GM19397 (cell line): ENCODE measurements at regions not wholly inside any gene's neighbourhood (a gene's known extent, or its start where the extent isn't known, plus 50 kb on each side); places are given as distances from the start of the nearest gene placed in this dataset.

Source experiments
- ATAC-seq: cut with Tn5 transposase; IDR thresholded peaks from one replicate; pipeline ENCODE4 v1.9.1; 2021; ENCODE audit warnings: mild to moderate bottlenecking, moderate library complexity; ENCODE audit not compliant: unreplicated experiment

- ATAC-seq = no peak
These were observed 148.9 kb downstream of the CEBPB start for GRCh38 chr20:50339466-50339901.

- ATAC-seq = no peak
These were observed 149.9 kb downstream of the CEBPB start for GRCh38 chr20:50340541-50340940.

DNA sequence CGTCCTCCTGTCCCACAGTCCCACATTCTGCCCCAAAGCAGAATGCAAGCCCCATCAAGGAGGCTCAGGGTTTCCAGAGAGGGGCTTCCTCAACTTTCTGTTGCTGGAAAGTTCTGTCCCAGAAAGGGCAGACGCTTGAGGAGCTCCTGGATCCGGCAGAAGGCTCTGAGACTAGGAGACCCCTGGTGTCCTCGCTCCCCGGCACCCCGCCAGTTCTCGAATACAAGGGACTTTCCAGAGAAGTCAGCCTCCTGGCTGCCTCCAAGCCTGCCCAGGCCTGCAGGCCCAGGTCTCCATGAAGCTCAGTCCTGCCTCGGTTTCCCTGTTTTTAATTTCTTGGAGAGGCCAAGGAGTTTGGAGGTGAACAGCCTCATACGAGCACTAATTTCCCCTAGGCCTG lies 150.4 kb downstream of the CEBPB start:
- ATAC-seq = no peak

- ATAC-seq = no peak
These were observed 151.4 kb downstream of the CEBPB start for GRCh38 chr20:50341880-50342637.

DNA sequence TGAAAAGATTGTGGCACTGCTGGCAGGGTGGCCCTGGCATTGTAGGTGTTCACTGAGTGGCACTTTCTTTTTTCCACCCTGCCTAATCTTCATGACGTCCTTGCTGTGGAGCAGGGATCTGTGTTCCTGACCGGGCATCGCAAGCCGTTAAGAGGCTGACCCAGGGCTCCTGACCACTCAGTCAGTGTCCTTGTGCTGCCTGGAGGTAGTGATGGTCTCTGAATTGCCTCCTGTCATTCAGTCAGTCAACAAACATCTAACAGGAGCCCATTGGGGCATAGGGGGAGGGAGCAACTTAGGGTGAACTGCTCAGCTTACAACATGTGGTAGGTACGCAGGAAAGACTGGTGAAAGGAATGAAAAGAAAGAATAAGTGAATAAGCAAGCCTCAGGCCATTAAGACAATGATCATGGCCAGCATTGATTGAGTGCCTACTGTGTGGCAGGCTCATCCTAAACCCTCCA lies 152.0 kb downstream of the CEBPB start:
- ATAC-seq = no peak

DNA sequence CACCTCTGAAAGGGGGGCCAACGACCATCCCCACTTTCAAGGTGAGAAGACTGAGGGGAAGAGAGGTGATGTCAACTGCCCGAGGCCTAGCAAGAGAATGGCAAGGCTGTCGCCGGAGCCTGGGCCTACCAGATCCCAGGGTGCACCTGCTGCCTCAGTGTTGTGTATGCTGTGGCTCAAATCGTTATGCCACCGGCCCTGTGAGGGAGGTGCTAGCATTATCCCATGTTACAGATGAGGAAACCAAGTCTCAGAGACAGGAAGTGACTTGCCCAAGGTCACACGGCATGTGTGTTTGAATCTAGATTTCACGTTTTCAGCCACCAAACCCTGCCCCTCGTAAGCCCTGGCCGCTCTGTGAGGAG lies 152.5 kb downstream of the CEBPB start:
- ATAC-seq = no peak

GRCh38 chr20:50343490-50344179 lies 153.0 kb downstream of the CEBPB start:
- no peak for ATAC-seq

GRCh38 chr20:50344232-50345071 lies 153.8 kb downstream of the CEBPB start:
- ATAC-seq = no peak

DNA sequence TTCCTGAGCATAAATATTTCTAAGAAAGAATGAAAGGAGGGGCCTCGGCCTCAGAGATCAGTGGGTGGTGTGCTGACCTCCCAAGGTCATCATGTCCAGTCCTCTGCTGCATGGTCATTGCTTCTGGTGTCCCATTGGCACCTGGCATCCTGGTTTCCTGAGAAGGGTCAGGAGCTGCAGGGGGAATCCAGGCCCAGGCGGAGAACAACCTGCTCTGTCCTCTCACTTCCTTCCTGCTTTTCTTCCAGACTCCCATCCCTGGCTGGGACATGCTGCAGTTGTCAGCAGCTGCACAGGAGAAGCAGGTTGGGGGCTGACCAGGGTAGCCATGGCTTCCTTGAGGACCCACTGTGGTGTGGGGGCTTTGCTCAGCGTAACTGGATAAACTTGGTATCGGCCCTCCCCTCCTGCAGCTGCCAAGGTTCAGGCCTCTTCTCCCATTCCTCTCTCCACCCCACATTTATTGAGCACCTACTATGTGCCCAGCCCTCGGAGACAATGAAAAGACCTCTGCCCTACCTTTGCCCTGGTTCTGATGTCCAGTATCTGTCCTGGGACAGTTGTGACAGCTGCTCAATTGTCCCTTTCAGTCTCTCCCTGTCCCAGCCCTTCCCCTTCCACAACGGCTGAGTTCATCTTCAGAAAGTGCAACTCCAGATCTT lies 155.2 kb downstream of the CEBPB start:
- ATAC-seq = no peak

GRCh38 chr20:50346374-50347283 lies 156.0 kb downstream of the CEBPB start:
- no peak for ATAC-seq

DNA sequence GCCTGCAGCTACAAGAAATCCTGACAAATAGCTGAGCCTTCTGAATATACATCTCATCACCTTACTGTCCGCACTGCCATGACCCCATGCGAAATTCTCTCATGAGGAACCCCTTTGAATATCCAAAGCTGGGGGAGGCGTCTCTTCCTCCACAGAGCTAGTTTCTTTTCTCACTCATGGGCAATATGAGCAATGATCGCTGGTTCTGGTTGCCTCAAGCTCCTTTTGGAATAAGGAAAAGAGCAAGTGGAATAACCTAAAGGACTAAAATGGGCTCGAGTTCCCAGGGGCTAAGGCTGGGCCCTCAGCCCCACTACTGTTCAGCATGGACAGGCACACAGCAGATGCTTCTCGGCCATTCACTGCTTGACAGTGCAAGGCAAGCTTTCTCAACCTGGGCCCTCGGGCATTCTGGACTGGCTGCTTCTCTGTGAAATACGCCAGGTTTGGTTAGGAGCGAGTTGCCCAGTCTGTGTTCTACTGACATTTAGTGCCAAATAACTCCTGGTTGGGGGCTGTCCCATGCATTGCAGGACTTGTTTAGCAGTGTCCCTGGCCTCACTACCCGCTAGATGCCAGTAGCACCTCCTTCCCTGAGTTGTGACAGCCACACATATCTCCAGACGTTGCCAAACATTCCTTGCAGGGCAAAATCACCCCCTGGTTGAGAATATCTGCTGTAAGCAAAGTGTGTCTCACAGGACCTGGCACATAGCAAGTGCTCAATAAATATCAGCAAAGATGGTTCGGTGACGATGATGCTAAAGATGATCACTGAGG lies 156.8 kb downstream of the CEBPB start:
- no peak for ATAC-seq

DNA sequence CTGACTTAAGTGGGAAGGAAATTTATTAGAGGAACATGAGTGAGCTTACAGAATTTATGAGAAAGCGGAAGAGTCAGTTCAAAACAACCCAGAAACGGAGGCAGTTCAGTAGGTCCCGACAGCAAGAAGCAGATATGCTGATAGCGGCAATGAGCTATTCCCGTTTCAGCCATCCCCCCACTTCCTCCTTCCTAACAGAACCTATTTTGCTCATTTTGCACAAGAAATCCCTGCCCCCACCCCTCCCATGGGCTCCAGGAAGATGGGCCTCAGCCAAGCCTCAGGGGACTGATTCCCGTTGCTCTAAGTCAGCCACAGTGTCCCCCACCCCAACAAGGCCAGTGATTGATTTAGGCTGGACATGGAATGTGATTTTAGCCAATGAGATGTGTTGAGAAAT lies 157.5 kb downstream of the CEBPB start:
- ATAC-seq = no peak

DNA sequence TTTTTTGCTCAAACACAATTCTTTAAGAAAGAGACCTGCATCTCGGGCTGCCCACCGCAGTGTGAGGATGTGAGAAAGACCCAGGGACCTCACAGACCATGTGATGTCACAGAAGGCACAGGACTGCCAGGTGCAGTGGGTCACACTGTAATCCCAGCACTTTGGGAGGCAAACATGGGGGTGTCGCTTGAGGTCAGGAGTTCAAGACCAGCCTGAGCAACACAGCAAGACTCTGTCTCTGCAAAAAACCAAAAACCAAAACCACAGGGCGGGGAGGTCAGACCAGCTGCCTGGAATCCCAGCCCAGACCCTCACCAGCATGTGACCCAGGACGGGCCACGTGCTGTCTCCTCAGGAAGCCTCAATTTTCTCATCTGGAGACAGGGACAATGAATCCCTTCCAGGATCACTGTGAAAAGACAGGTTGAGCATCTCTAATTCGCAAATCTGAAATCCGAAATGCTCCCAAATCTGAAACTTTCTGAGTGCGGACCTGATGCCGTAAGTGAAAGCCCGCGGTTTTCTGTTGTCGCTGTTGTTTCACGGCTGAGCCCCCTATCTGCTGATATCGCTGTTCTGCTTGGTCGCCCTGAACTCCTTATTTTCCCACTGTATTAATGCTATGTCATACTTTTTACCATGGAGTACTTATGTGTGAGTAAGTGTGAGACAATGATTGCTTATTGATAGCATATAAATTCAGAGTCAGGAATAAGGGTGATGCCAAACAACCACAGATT lies 159.5 kb upstream of the PTPN1 start:
- no peak for ATAC-seq

DNA sequence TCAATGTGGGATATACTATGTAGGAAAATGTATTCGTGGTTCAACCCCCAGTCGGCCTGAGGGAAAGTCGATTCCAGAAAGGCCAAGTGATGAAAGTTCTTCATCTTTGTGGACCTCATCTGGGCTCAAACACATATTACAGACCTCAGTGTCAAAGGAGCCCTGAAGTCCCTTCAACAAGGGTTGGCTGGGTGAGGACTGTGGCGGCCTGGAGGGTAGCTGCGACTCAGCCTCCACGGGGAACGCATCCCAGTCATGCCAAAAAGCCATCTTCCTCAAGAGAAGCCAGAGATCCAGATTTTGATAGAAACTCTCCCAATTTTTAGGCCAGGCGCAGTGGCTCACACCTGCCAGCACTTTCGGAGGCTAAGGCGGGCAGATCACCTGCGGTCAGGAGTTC lies 158.6 kb upstream of the PTPN1 start:
- ATAC-seq = no peak

DNA sequence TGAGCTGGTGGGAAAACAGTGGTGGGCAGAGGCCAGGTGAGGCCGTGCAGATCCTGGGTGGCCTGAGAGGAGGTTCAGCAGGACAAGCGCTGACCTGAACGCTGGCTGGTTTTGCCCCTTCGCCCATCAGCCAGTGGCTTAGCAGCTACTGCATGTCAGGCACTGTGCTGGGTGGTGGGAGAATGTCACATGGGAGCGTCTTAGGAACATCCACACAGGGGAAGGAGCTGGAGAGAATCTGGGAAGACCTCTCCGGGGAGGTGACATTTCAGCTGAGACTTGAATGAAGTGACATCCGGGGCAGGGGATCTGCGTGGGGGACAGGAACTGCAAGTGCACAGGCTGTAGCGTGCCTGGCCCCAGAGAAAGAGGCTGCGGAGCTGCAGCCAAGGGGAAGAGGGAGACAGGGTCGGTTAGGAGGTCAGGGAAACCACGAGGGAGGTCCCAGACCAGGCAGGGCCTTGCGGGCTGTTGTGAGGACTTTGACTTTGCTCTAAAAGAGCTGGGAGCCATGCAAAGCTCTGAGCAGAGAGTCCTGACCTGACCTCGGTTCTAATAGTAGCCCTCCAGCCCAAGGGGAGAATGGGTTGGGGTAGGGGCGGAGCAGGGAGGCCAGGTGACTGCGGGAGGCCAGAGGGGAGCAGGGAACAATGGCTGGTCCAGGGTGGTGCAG lies 156.8 kb upstream of the PTPN1 start:
- no peak for ATAC-seq

- ATAC-seq = no peak
These were observed 155.2 kb upstream of the PTPN1 start for GRCh38 chr20:50354721-50355589.
